ENCODE measurements at regions not wholly inside any gene's neighbourhood (a gene's known extent, or its start where the extent isn't known, plus 50 kb on each side); places are given as distances from the start of the nearest gene placed in this dataset.

DNA sequence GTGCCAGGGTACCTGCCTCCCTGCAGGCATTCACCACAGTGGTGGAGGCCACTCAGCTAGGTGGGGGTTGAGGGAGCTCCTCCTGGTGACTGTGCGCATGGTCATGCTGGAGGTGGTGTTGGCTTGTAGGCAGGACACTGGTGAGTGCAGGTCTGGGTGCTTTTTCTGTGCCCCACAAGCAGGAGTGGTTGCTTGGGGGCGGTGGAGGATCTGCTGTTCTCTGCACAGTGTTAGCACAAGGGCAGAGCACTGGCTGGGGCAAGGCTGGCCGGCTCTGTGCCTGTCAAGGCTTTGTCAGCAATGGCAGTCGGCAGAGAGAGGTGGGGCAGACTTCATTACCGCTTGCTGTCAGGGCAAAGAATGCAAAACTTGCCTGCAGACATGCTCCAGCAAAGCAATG lies 632.1 kb upstream of the ID4 start:
- DNase-seq, result peak; percentile 44
- intact Hi-C loops (cut with DNase I), result no loop called here
- Histone ChIP-seq H3K9me3 (no peaks in the 10 kb centered on the region), H3K36me3 (no peaks in the 10 kb centered on the region), H3K27ac (no peak overlapping the region), H3K4me3 (no peak overlapping the region), H3K4me1 (no peaks in the 10 kb centered on the region), H3K27me3 (no peaks in the 10 kb centered on the region)
- no peak for TF ChIP-seq CTCF (IDR thresholded peaks at IDR 0.05)
- peak; percentile 36 for ATAC-seq

DNA sequence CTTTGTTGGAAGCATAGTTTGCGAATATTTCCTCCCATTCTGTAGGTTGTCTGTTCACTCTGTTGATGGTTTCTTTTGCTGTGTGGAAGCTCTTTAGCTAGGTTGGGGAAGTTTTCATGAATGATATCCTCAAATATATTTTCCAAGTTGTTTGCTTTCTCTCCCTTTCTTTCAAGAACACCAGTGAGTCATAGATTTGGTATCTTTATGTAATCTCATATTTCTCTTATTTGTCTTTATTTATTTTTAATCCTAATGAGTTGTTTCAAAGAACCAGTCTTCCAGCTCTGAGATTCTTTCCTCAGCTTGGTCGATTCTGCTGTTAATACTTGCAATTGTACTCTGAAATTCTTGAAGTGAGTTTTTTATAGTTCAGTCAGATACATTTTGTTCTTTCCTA lies 628.0 kb upstream of the ID4 start:
- Histone ChIP-seq H3K36me3 (no peaks in the 10 kb centered on the region), H3K4me1 (no peaks in the 10 kb centered on the region), H3K9me3 (no peaks in the 10 kb centered on the region), H3K27ac (no peak overlapping the region), H3K27me3 (no peaks in the 10 kb centered on the region), H3K4me3 (no peak overlapping the region)
- DNase-seq (no peak), ATAC-seq (no peak)
- no peak for TF ChIP-seq CTCF (IDR thresholded peaks at IDR 0.05)
- intact Hi-C loops (cut with DNase I), result no loop called here

DNA sequence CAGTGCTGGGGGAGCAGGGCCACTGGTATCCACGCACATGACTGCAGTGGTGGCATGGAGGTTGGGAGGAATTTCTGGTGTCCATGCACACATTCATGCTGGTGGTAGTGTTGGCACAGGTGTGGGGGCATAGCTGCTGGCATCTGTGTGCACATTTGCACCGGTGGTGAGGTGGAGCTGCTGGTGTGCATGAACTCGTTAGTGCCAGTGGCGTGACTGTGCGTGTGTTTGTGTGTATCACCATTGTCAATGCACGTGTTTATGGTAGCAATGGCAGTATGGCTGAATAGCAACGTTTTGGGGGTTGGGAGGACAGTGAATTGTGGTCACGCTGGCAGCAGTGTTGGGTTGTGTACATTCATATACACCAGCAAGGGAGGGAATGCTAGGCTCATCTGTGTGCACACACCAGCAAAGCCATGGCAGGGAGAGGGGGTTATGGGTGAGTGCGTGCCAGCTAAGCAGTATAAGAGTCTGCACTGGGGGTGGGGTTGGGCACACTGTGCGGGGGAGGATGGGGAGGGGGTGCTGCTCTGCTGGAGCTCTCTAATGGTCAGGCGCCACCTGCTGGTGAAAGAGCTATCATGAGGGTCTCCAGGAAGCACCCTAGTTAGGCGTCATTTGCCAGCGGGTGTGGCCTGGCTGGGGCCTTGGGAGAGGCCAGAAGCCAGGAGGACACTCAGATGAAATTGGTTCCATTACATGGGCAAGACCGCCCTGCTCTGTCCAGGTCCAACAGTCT lies 626.1 kb upstream of the ID4 start:
- H3K9me3 ChIP-seq, result no peaks in the 10 kb centered on the region
- ATAC-seq (peak; percentile 43), DNase-seq (peak; percentile 59)
- no peak overlapping the region for H3K27ac ChIP-seq
- peak; percentile 32 for TF ChIP-seq CTCF (IDR thresholded peaks at IDR 0.05)
- no peaks in the 10 kb centered on the region for H3K4me1 ChIP-seq
- H3K27me3 ChIP-seq, result no peaks in the 10 kb centered on the region
- H3K36me3 ChIP-seq, result no peaks in the 10 kb centered on the region
- H3K4me3 ChIP-seq, result no peak overlapping the region
- intact Hi-C loops (cut with DNase I), result no loop called here

GRCh38 chr6:19214231-19214630 lies 622.9 kb upstream of the ID4 start:
- Histone ChIP-seq H3K27me3 (no peaks in the 10 kb centered on the region), H3K4me1 (no peaks in the 10 kb centered on the region), H3K9me3 (no peaks in the 10 kb centered on the region), H3K4me3 (no peak overlapping the region), H3K27ac (no peak overlapping the region), H3K36me3 (no peaks in the 10 kb centered on the region)
- DNase-seq (no peak), ATAC-seq (no peak)
- no peak for TF ChIP-seq CTCF (IDR thresholded peaks at IDR 0.05)
- intact Hi-C loops (cut with DNase I), result no loop called here

DNA sequence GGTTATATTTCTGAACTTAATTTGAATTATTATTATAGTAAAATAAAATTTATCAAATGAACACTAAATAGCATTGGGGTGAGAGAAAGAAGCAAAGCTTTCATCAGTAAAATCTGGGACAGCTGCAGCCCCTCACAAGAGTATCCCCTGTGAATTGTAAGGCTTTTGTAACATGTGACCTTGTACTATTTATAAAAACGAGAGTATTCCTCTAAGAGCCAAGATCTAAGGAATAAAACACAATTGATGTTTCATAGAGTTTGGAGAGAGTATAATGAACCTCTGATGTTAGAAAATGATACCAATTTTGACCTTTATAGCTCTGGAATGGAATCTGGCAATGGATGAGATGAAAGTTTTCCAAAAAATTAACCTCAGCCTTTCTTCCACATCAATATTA lies 617.2 kb upstream of the ID4 start:
- TF ChIP-seq CTCF (IDR thresholded peaks at IDR 0.05), result no peak
- H3K36me3 ChIP-seq, result no peaks in the 10 kb centered on the region
- no peaks in the 10 kb centered on the region for H3K27me3 ChIP-seq
- DNase-seq, result no peak
- no peak overlapping the region for H3K4me3 ChIP-seq
- H3K27ac ChIP-seq, result no peak overlapping the region
- no peaks in the 10 kb centered on the region for H3K4me1 ChIP-seq
- ATAC-seq, result no peak
- intact Hi-C loops (cut with DNase I), result no loop called here
- no peaks in the 10 kb centered on the region for H3K9me3 ChIP-seq
